PC-3 (cell line): ENCODE measurements at regions not wholly inside any gene's neighbourhood (a gene's known extent, or its start where the extent isn't known, plus 50 kb on each side); places are given as distances from the start of the nearest gene placed in this dataset.

Experiments
- ATAC-seq: fragments of 200-7000 bp; cut with Tn5 transposase; 2 replicates; pipeline ENCODE4 v1.9.1; 2020; ENCODE audit warnings: mild to moderate bottlenecking, moderate library complexity
- BruUV-seq: library from RNA; stranded (reverse); fragments of 400-500 nt; replicated peaks from 2 replicates; lab custom pipeline; 2021; lab: Mats Ljungman, UMichigan
- CTCF ChIA-PET: fragments of 300-600 bp; sonication (Branson Sonifier 250); formaldehyde crosslinking; loops from one replicate; lab custom pipeline; 2022; ENCODE audit warnings: antibody characterized with exemption; lab: Charles Lee
- POLR2A ChIA-PET: fragments of 300-600 bp; sonication (Branson Sonifier 250); formaldehyde crosslinking; loops from one replicate; lab custom pipeline; 2022; ENCODE audit warnings: antibody characterized with exemption; ENCODE audit not compliant: unreplicated experiment; lab: Charles Lee
- DNase-seq: peaks from one replicate; pipeline ENCODE4 v3.0.0-alpha.2; 2015
- H2AFZ ChIP-seq: fragments of 300-600 bp; sonication (generic); 2 replicates; pipeline ENCODE4 v1.6.0; 2016; ENCODE audit warnings: antibody characterized with exemption, low read length
- H3F3A ChIP-seq: fragments of 300-600 bp; sonication (generic); one replicate; pipeline ENCODE4 v1.6.0; 2017; ENCODE audit warnings: antibody characterized with exemption, low read length, control low read depth, mild to moderate bottlenecking; ENCODE audit not compliant: unreplicated experiment
- H3K27ac ChIP-seq: fragments of 300-600 bp; sonication (generic); 2 replicates; pipeline ENCODE4 v1.5.1; 2016; ENCODE audit warnings: mild to moderate bottlenecking, low read length
- H3K27me3 ChIP-seq: fragments of 300-600 bp; sonication (generic); 2 replicates; pipeline ENCODE4 v1.6.1; 2016; ENCODE audit warnings: low read length, mixed read lengths
- H3K36me3 ChIP-seq: fragments of 300-600 bp; sonication (generic); 2 replicates; pipeline ENCODE4 v1.6.1; 2016; ENCODE audit warnings: low read depth, mixed run types, low read length, mixed read lengths
- H3K4me1 ChIP-seq: fragments of 300-600 bp; sonication (generic); 2 replicates; pipeline ENCODE4 v1.5.1; 2016; ENCODE audit warnings: low read length; ENCODE audit not compliant: insufficient read depth
- H3K4me2 ChIP-seq: fragments of 300-600 bp; sonication (generic); 2 replicates; pipeline ENCODE4 v1.6.0; 2016; ENCODE audit warnings: low read length
- H3K4me3 ChIP-seq: fragments of 300-600 bp; sonication (generic); 2 replicates; pipeline ENCODE4 v1.5.1; 2016; ENCODE audit warnings: mild to moderate bottlenecking, low read length, mixed read lengths
- H3K79me2 ChIP-seq: fragments of 300-600 bp; sonication (generic); 2 replicates; pipeline ENCODE4 v1.6.1; 2017; ENCODE audit warnings: low read length, mixed read lengths
- H3K9ac ChIP-seq: fragments of 300-600 bp; sonication (generic); 2 replicates; pipeline ENCODE4 v1.6.0; 2016; ENCODE audit warnings: mild to moderate bottlenecking, low read length
- H3K9me2 ChIP-seq: fragments of 300-600 bp; sonication (generic); replicated peaks from 2 replicates; pipeline ENCODE4 v1.6.1; 2016; ENCODE audit warnings: mixed run types, low read length, mixed read lengths
- H3K9me3 ChIP-seq: fragments of 300-600 bp; sonication (generic); 2 replicates; pipeline ENCODE4 v1.6.1; 2016; ENCODE audit warnings: low read length, mixed read lengths
- H4K20me1 ChIP-seq: fragments of 300-600 bp; sonication (generic); 2 replicates; pipeline ENCODE4 v1.6.1; 2016; ENCODE audit warnings: low read length, mixed read lengths
- CTCF ChIP-seq: fragments of 300-600 bp; sonication (generic); conservative IDR thresholded peaks from 2 replicates; pipeline ENCODE4 v1.5.1; 2017; ENCODE audit warnings: antibody characterized with exemption, low read depth, mild to moderate bottlenecking, low read length
- EZH2 ChIP-seq: fragments of 300-600 bp; sonication (generic); IDR thresholded peaks from one replicate; pipeline ENCODE4 v1.6.1; 2017; ENCODE audit warnings: antibody characterized with exemption, mild to moderate bottlenecking, low read length; ENCODE audit not compliant: unreplicated experiment
- EZH2phosphoT487 ChIP-seq: fragments of 300-600 bp; sonication (generic); IDR thresholded peaks from 2 replicates; pipeline ENCODE4 v1.6.1; 2018; ENCODE audit warnings: mild to moderate bottlenecking, antibody characterized with exemption, low read length, borderline replicate concordance
- intact Hi-C: fragments of 100-400 bp; cut with micrococcal nuclease; formaldehyde crosslinking; loops from 2 replicates; pipeline ENCODE4 v1.9.0; 2023

GRCh38 chr17:27984404-27984803 lies 58.1 kb upstream of the NLK start:
- no peaks in the 10 kb centered on the region for H3K36me3 ChIP-seq
- no peaks in the 10 kb centered on the region for H3K27me3 ChIP-seq
- no peaks in the 10 kb centered on the region for H4K20me1 ChIP-seq
- no peak overlapping the region for H3K27ac ChIP-seq
- H3K4me3 ChIP-seq = no peak overlapping the region
- H3K4me1 ChIP-seq = peaks cover 17% of the 10 kb centered on the region
- ChIA-PET POLR2A (no interaction called here), CTCF (no interaction called here)
- H3K4me2 ChIP-seq = no peak overlapping the region
- intact Hi-C loops = no loop called here
- no peak overlapping the region for H3K9ac ChIP-seq
- H3K9me2 ChIP-seq = no peaks in the 10 kb centered on the region
- no peaks in the 10 kb centered on the region for H3K9me3 ChIP-seq
- ATAC-seq = no peak
- H2AFZ ChIP-seq = no peak overlapping the region
- BruUV-seq = no TSS peak
- no peaks in the 10 kb centered on the region for H3F3A ChIP-seq
- no peak for DNase-seq
- no peaks in the 10 kb centered on the region for H3K79me2 ChIP-seq
- TF ChIP-seq EZH2 = no peak
- no peak for TF ChIP-seq EZH2phosphoT487
- no peak for TF ChIP-seq CTCF

GRCh38 chr17:27984816-27985215 lies 57.7 kb upstream of the NLK start:
- ChIA-PET POLR2A (no interaction called here), CTCF (no interaction called here)
- Histone ChIP-seq H3K4me2 (no peak overlapping the region), H2AFZ (no peak overlapping the region), H3F3A (no peaks in the 10 kb centered on the region), H3K27ac (no peak overlapping the region), H3K9ac (no peak overlapping the region), H3K27me3 (no peaks in the 10 kb centered on the region), H3K4me1 (peaks cover 16% of the 10 kb centered on the region), H3K9me3 (no peaks in the 10 kb centered on the region), H3K36me3 (no peaks in the 10 kb centered on the region), H4K20me1 (no peaks in the 10 kb centered on the region), H3K9me2 (no peaks in the 10 kb centered on the region), H3K4me3 (no peak overlapping the region), H3K79me2 (no peaks in the 10 kb centered on the region)
- intact Hi-C loops = no loop called here
- BruUV-seq = no TSS peak
- TF ChIP-seq EZH2phosphoT487 (no peak), CTCF (no peak)
- DNase-seq (no peak), ATAC-seq (no peak)

DNA sequence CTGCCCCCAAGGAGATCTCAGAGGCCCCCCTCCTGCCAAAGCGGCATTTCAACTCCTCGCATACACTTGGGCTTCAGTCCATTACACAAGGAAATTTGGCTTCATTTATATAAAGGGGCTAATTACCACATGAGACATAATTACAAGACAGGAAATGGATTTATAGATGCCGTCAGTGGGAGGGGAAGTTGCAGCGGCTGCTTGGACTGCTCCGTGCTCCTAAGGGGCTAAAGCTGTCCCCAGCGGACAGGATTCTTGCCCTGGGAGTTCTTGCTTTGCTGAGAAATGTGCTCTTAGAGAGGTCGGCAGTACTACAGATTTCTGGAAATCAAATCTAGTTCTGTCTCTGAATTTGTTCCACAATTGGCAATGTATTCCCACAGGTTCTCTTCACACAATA lies 57.2 kb upstream of the NLK start:
- intact Hi-C loops = no loop called here
- ChIA-PET CTCF (no interaction called here), POLR2A (no interaction called here)
- Histone ChIP-seq H3K9me2 (no peaks in the 10 kb centered on the region), H4K20me1 (no peaks in the 10 kb centered on the region), H3K36me3 (no peaks in the 10 kb centered on the region), H3F3A (no peaks in the 10 kb centered on the region), H3K9me3 (no peaks in the 10 kb centered on the region), H3K4me2 (no peak overlapping the region), H2AFZ (no peak overlapping the region), H3K4me3 (no peak overlapping the region), H3K79me2 (no peaks in the 10 kb centered on the region), H3K27ac (no peak overlapping the region), H3K4me1 (peaks cover 12% of the 10 kb centered on the region), H3K27me3 (no peaks in the 10 kb centered on the region), H3K9ac (no peak overlapping the region)
- no peak for TF ChIP-seq CTCF
- no peak for TF ChIP-seq EZH2
- TF ChIP-seq EZH2phosphoT487 = no peak
- ATAC-seq (no peak), DNase-seq (no peak)
- no TSS peak for BruUV-seq
